ENCODE measurements at regions not wholly inside any gene's neighbourhood (a gene's known extent, or its start where the extent isn't known, plus 50 kb on each side); places are given as distances from the start of the nearest gene placed in this dataset.

- DNase-seq = no peak
These were observed 572.3 kb downstream of the TCERG1L start for GRCh38 chr10:130739016-130739756.

- DNase-seq = no peak
These were observed 571.8 kb downstream of the TCERG1L start for GRCh38 chr10:130739757-130740145.

GRCh38 chr10:130740166-130740565, 571.4 kb downstream of the TCERG1L start:
- no peak for DNase-seq

- no peak for DNase-seq
These were observed 570.4 kb downstream of the TCERG1L start for GRCh38 chr10:130740915-130741750.

GRCh38 chr10:130741901-130742855, 569.3 kb downstream of the TCERG1L start:
- DNase-seq = no peak

- DNase-seq = no peak
These were observed 568.4 kb downstream of the TCERG1L start for GRCh38 chr10:130742941-130743675.

GRCh38 chr10:130743751-130744271, 567.7 kb downstream of the TCERG1L start:
- DNase-seq = no peak

- DNase-seq = no peak
These were observed 566.9 kb downstream of the TCERG1L start for GRCh38 chr10:130744631-130745030.

- DNase-seq = no peak
These were observed 566.3 kb downstream of the TCERG1L start for GRCh38 chr10:130745251-130745650.

GRCh38 chr10:130745821-130746220, 565.7 kb downstream of the TCERG1L start:
- no peak for DNase-seq

- DNase-seq = no peak
These were observed 565.2 kb downstream of the TCERG1L start for GRCh38 chr10:130746311-130746710.

- no peak for DNase-seq
These were observed 564.2 kb downstream of the TCERG1L start for GRCh38 chr10:130747356-130747755.

GRCh38 chr10:130747946-130748345, 563.6 kb downstream of the TCERG1L start:
- no peak for DNase-seq

GRCh38 chr10:130748409-130749057, 563.0 kb downstream of the TCERG1L start:
- DNase-seq = no peak

GRCh38 chr10:130749911-130750310, 561.6 kb downstream of the TCERG1L start:
- no peak for DNase-seq

- no peak for DNase-seq
These were observed 561.1 kb downstream of the TCERG1L start for GRCh38 chr10:130750441-130750840.

- no peak for DNase-seq
These were observed 560.2 kb downstream of the TCERG1L start for GRCh38 chr10:130751106-130751840.

GRCh38 chr10:130751851-130752250, 559.7 kb downstream of the TCERG1L start:
- no peak for DNase-seq

GRCh38 chr10:130756651-130757050, 554.9 kb downstream of the TCERG1L start:
- DNase-seq = no peak

- DNase-seq = no peak
These were observed 554.2 kb downstream of the TCERG1L start for GRCh38 chr10:130757271-130757670.

Measured in NCI-H524 treated with DMSO at 0.1 percent for 48 hours (cell line).